ENCODE measurements at regions not wholly inside any gene's neighbourhood (a gene's known extent, or its start where the extent isn't known, plus 50 kb on each side); places are given as distances from the start of the nearest gene placed in this dataset.

DNA sequence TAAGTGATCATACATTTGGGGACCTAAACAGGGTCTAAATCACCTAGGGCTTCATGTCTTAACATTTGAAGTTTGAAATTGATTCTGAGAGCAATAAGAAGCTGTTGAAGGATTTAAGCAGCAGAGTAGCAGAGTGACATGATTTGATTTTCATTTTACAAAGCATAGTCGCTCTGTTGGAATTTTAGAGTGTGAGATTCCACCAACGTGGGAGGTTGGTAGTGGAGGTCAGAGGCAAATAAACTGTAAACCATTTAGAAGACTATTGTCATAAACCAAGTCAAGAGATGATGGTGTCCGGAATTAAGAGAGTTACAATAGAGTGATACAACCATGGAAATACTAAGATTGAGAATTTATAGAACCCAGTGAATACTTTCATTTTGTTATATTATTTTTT, 52.7 kb upstream of the ZDHHC17 start:
- TF ChIP-seq, protein P1, sequence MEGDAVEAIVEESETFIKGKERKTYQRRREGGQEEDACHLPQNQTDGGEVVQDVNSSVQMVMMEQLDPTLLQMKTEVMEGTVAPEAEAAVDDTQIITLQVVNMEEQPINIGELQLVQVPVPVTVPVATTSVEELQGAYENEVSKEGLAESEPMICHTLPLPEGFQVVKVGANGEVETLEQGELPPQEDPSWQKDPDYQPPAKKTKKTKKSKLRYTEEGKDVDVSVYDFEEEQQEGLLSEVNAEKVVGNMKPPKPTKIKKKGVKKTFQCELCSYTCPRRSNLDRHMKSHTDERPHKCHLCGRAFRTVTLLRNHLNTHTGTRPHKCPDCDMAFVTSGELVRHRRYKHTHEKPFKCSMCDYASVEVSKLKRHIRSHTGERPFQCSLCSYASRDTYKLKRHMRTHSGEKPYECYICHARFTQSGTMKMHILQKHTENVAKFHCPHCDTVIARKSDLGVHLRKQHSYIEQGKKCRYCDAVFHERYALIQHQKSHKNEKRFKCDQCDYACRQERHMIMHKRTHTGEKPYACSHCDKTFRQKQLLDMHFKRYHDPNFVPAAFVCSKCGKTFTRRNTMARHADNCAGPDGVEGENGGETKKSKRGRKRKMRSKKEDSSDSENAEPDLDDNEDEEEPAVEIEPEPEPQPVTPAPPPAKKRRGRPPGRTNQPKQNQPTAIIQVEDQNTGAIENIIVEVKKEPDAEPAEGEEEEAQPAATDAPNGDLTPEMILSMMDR (IDR thresholded peaks at IDR 0.05), result no peak
- TF ChIP-seq POLR2A (IDR thresholded peaks at IDR 0.05), result no peak

Measured in body of pancreas (tissue), 4 donors.